ENCODE measurements at regions not wholly inside any gene's neighbourhood (a gene's known extent, or its start where the extent isn't known, plus 50 kb on each side); places are given as distances from the start of the nearest gene placed in this dataset.

- ATAC-seq, result no peak
- no peak overlapping the region for H3K27ac ChIP-seq
- H3K4me3 ChIP-seq, result no peak overlapping the region
- H3K4me1 ChIP-seq, result peaks cover 0 to 31% (median 5%) of the 10 kb centered on the region in 3 donors
- WGBS, 2 donors (ENCODE audit: low coverage in 1 of 2), result 80 to 87% methylated on average over 3 to 10 of the region's 10 CpGs
- TF ChIP-seq POLR2A (IDR thresholded peaks at IDR 0.05), result no peak
- no peak for TF ChIP-seq CTCF (IDR thresholded peaks at IDR 0.05)
- TF ChIP-seq POLR2AphosphoS5 (IDR thresholded peaks at IDR 0.05), result no peak
- TF ChIP-seq EP300 (IDR thresholded peaks at IDR 0.05), result no peak
- H3K9me3 ChIP-seq, result no peaks in the 10 kb centered on the region
- peaks cover 0 to 25% of the 10 kb centered on the region in 2 donors for H3K36me3 ChIP-seq
- no peaks in the 10 kb centered on the region for H3K27me3 ChIP-seq
These were observed 470.0 kb downstream of the SHQ1 start for GRCh38 chr3:72378287-72378686.

GRCh38 chr3:72376956-72377710, 471.1 kb downstream of the SHQ1 start:
- H3K27ac ChIP-seq, result no peak overlapping the region
- ATAC-seq, result no peak
- peaks cover 0 to 25% of the 10 kb centered on the region in 2 donors for H3K36me3 ChIP-seq
- H3K4me3 ChIP-seq, result no peak overlapping the region
- peaks cover 0 to 21% (median 5%) of the 10 kb centered on the region in 3 donors for H3K4me1 ChIP-seq
- H3K9me3 ChIP-seq, result no peaks in the 10 kb centered on the region
- no peaks in the 10 kb centered on the region for H3K27me3 ChIP-seq
- TF ChIP-seq POLR2AphosphoS5 (IDR thresholded peaks at IDR 0.05) (no peak), CTCF (IDR thresholded peaks at IDR 0.05) (no peak), POLR2A (IDR thresholded peaks at IDR 0.05) (no peak), EP300 (IDR thresholded peaks at IDR 0.05) (no peak)
- WGBS, 2 donors (ENCODE audit: low coverage in 1 of 2), result 90 to 97% methylated on average over 8 to 9 of the region's 9 CpGs

GRCh38 chr3:72375237-72376076, 472.8 kb downstream of the SHQ1 start:
- Histone ChIP-seq H3K4me1 (peaks cover 0 to 13% (median 2%) of the 10 kb centered on the region in 3 donors), H3K27ac (no peak overlapping the region), H3K4me3 (no peak overlapping the region), H3K27me3 (no peaks in the 10 kb centered on the region), H3K9me3 (no peaks in the 10 kb centered on the region), H3K36me3 (peaks cover 0 to 25% of the 10 kb centered on the region in 2 donors)
- ATAC-seq, result no peak
- WGBS, 2 donors (ENCODE audit: low coverage in 1 of 2), result 83 to 88% methylated on average over 10 of the region's 10 CpGs
- TF ChIP-seq EP300 (IDR thresholded peaks at IDR 0.05), result no peak
- TF ChIP-seq POLR2AphosphoS5 (IDR thresholded peaks at IDR 0.05), result no peak
- no peak for TF ChIP-seq POLR2A (IDR thresholded peaks at IDR 0.05)
- TF ChIP-seq CTCF (IDR thresholded peaks at IDR 0.05), result no peak

- no peak for TF ChIP-seq EP300 (IDR thresholded peaks at IDR 0.05)
- no peak for TF ChIP-seq CTCF (IDR thresholded peaks at IDR 0.05)
- TF ChIP-seq POLR2A (IDR thresholded peaks at IDR 0.05), result no peak
- TF ChIP-seq POLR2AphosphoS5 (IDR thresholded peaks at IDR 0.05), result no peak
- 88% methylated on average over 5 of the region's 8 CpGs; no CpG with 5 or more reads in 1 of the 2 donors for WGBS, 2 donors (ENCODE audit: low coverage in 1 of 2)
- Histone ChIP-seq H3K4me3 (no peak overlapping the region), H3K36me3 (peaks cover 0 to 17% of the 10 kb centered on the region in 2 donors), H3K4me1 (peaks cover 0 to 7% (median 0%) of the 10 kb centered on the region in 3 donors), H3K9me3 (no peaks in the 10 kb centered on the region), H3K27me3 (no peaks in the 10 kb centered on the region), H3K27ac (no peak overlapping the region)
- no peak for ATAC-seq
These were observed 475.1 kb downstream of the SHQ1 start for GRCh38 chr3:72373139-72373538.

All from gastroesophageal sphincter (tissue), 4 donors.